Epithelial cell of esophagus (primary cell): ENCODE measurements at regions not wholly inside any gene's neighbourhood (a gene's known extent, or its start where the extent isn't known, plus 50 kb on each side); places are given as distances from the start of the nearest gene placed in this dataset.
A peak's percentile ranks its signal among the peaks of the same experiment; 100 is the strongest.

ENCODE experiments used
- DNase-seq: peaks from one replicate; pipeline ENCODE4 v3.0.0; 2010; ENCODE audit warnings: low read depth
- H3K4me3 ChIP-seq: 2 replicates; pipeline ENCODE4 v1.5.1; 2011; ENCODE audit warnings: mild to moderate bottlenecking, low read length, control low read depth
- CTCF ChIP-seq: IDR thresholded peaks from 2 replicates; pipeline ENCODE4 v1.5.1; 2011; ENCODE audit warnings: low read depth, mild to moderate bottlenecking, low read length, control low read depth, inconsistent platforms; ENCODE audit not compliant: insufficient read depth; ENCODE audit errors: missing control alignments

DNA sequence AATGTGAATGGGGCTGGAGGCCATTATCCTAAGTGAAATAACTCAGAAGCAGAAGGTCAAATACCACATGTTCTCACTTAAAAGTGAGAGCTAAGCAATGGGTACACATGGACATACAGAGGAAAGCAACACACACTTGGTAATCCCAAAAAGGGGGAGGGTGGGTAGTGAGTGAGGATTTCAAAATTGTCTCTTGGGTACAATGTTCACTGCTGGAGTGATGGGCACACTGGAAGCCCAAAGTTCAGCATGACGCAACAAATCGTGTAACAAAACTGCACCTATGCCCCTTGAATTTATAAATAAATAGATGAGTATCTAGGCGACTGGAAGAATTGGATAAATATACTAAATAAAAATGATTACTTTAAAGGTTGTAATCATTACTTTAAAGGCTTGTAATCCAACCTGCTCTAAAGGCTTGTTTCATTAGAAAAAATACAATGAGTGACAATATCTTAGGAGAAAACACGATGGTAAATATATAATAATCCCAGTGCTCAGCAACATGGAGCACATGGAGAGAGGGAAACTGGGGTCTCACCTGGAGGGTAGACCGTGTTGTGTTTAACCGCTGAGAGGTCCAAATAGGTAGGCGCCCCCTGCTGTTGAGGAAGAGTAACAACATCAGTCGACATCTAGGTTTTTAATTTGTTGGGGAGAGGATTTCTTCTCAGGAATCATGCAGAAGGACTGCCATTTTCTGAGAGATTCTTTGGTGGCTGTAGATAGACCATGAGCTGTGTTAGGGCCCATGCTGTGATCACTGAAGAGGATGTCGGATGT is 78.5 kb upstream of the ROBO1 start:
- no peak for DNase-seq
- no peak overlapping the region for H3K4me3 ChIP-seq
- peak; percentile 34 for TF ChIP-seq CTCF

DNA sequence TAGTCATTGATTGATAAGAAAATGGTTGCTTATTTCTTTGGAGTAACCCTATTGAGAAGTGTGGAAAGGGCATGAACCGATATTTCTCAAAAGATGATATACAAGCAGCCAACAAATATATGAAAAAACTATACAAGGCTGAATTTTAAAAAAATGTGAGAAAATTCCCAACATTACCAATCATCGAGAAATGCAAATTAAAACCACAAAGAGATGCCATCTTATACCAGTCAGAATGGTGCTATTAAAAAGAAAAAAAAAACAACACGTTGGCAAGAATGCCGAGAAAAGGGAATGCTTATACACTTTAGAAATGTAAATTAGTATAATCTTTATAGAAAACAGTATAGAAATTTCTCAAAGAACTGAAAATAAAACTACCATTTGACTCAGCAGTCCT is 77.7 kb upstream of the ROBO1 start:
- TF ChIP-seq CTCF = no peak
- no peak for DNase-seq
- no peak overlapping the region for H3K4me3 ChIP-seq

GRCh38 chr3:79844176-79844575 is 76.4 kb upstream of the ROBO1 start:
- no peak for DNase-seq
- TF ChIP-seq CTCF = no peak
- no peak overlapping the region for H3K4me3 ChIP-seq

DNA sequence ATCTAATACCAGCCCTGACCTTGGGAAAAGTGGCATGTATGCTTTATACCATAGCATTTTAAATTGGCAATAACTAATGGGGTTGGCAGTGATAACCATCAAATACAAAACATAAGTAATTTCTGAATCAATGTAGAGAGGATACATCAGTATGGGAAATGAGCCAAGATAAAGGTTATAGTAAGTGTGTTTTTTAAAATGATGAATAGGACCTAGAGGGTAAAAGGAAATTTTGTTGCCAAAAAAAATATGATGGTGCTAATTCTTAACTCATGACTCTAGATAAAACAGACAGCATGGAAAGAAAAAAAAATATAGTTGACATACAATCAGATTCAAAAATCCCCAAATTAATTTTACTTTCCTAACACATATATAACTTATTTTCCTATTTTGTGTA is 75.4 kb upstream of the ROBO1 start:
- no peak for DNase-seq
- no peak for TF ChIP-seq CTCF
- H3K4me3 ChIP-seq = no peak overlapping the region

DNA sequence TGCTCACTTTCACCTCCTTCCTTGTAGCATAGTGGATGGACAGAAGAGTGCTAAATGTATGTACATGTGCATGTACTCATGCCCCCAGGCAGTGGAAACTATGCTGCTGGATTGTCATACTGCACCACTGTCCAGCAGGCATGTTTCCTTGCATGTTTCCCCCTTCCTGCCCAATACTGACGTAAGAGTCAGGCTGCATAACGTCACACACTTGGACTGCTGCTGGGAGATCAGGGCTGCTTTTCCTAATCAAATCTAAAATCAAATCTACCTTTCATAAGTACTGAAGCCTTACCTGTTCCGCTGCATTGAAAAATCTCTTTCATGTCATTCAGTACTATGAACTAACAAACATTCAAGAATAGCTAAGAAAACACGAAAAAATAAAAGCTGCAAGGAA is 67.9 kb upstream of the ROBO1 start:
- no peak for TF ChIP-seq CTCF
- DNase-seq = no peak
- H3K4me3 ChIP-seq = no peak overlapping the region

DNA sequence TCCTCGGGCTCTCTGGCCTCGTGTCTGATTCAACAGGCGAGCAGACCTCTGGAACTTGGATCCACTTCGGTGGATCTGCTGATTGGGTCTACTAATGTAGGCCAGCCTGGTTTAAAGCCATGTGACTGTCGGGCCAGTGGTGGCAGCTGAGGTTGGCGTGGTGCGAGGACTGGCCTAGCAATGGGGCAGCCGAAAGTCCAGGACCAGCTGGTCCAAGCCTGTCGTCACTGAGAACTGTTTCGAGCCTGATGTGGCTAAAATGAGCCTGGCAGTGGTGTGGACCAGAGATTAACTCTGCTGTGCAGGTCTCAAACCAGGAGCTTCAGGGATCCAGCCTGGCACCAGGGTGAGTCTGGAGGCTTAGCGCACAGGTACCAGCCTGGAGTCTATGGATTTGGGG is 56.4 kb upstream of the ROBO1 start:
- TF ChIP-seq CTCF = no peak

GRCh38 chr3:79822076-79822475 is 54.3 kb upstream of the ROBO1 start:
- no peak for DNase-seq
- TF ChIP-seq CTCF = no peak
- H3K4me3 ChIP-seq = no peak overlapping the region

More for the DNA sequence above, 56.4 kb upstream of the ROBO1 start:
- no peak for DNase-seq
- no peak overlapping the region for H3K4me3 ChIP-seq
